B cell (primary cell): ENCODE measurements at regions not wholly inside any gene's neighbourhood (a gene's known extent, or its start where the extent isn't known, plus 50 kb on each side); places are given as distances from the start of the nearest gene placed in this dataset.

ENCODE experiments used
- CTCF ChIP-seq: fragments of 200-600 bp; IDR thresholded peaks from one replicate; pipeline ENCODE4 v1.8.0; 2022; ENCODE audit warnings: antibody characterized with exemption, mild to moderate bottlenecking
- EZH2 ChIP-seq: IDR thresholded peaks from 2 replicates; pipeline ENCODE4 v1.6.1; 2012; ENCODE audit warnings: borderline replicate concordance, low read depth, mild to moderate bottlenecking, moderate library complexity, low read length; ENCODE audit not compliant: insufficient read depth, poor library complexity, severe bottlenecking

DNA sequence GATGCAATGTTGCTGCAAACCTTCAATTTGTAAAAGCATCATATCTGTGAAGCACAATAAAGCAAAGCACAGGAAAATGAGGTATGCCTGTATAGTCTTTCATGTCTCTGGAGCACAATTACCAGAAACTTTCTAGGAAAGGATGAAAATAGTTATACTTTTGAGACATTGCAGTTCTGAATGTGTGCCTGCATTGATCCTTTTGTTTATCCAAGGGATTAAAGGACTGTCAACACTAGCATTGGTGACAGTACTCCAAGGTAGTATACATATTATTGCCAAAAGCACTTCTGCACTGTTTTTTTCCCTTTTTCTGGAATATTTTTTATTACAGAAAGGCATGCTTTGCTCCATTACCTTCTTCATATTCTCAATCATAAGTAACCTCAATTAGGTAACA lies 476.0 kb downstream of the GABRG1 start:
- TF ChIP-seq CTCF (no peak), EZH2 (no peak)
